GM21423 (cell line): ENCODE measurements at regions not wholly inside any gene's neighbourhood (a gene's known extent, or its start where the extent isn't known, plus 50 kb on each side); places are given as distances from the start of the nearest gene placed in this dataset.
"Not testable (repeated sequence)": the region's sequence is repeated elsewhere in the genome, so short reads cannot be mapped to it uniquely, and the experiment has no call there.

ENCODE experiments used
- ATAC-seq: cut with Tn5 transposase; IDR thresholded peaks from one replicate; pipeline ENCODE4 v1.9.1; 2021; ENCODE audit warnings: mild to moderate bottlenecking, moderate library complexity; ENCODE audit not compliant: unreplicated experiment

- ATAC-seq = no peak
Measured at GRCh38 chr15:91413142-91413541, 313.1 kb downstream of the SV2B start.

- no peak for ATAC-seq
Measured at GRCh38 chr15:91414124-91414523, 314.1 kb downstream of the SV2B start.

- not testable (repeated sequence) for ATAC-seq
Measured at GRCh38 chr15:91415258-91415657, 315.2 kb downstream of the SV2B start.

GRCh38 chr15:91420689-91421088 is 320.6 kb downstream of the SV2B start:
- ATAC-seq = no peak

- ATAC-seq = no peak
Measured at GRCh38 chr15:91422797-91423196, 322.7 kb downstream of the SV2B start.

- no peak for ATAC-seq
Measured at GRCh38 chr15:91424001-91424400, 323.9 kb downstream of the SV2B start.

- no peak for ATAC-seq
Measured at GRCh38 chr15:91426412-91426811, 326.4 kb downstream of the SV2B start.

GRCh38 chr15:91429973-91430372 is 329.9 kb downstream of the SV2B start:
- no peak for ATAC-seq

- ATAC-seq = no peak
Measured at GRCh38 chr15:91431041-91431715, 331.1 kb downstream of the SV2B start.

GRCh38 chr15:91435113-91435512 is 335.1 kb downstream of the SV2B start:
- ATAC-seq = no peak

GRCh38 chr15:91444656-91445055 is 344.6 kb downstream of the SV2B start:
- ATAC-seq = no peak

GRCh38 chr15:91445695-91446228 is 345.7 kb downstream of the SV2B start:
- ATAC-seq = no peak

GRCh38 chr15:91447991-91448644 is 348.1 kb downstream of the SV2B start:
- no peak for ATAC-seq

- not testable (repeated sequence) for ATAC-seq
Measured at GRCh38 chr15:91453376-91453775, 353.3 kb downstream of the SV2B start.

GRCh38 chr15:91456251-91456718 is 356.2 kb downstream of the SV2B start:
- ATAC-seq = no peak

- no peak for ATAC-seq
Measured at GRCh38 chr15:91456921-91457320, 356.9 kb downstream of the SV2B start.

GRCh38 chr15:91461377-91461776 is 361.3 kb downstream of the SV2B start:
- no peak for ATAC-seq

GRCh38 chr15:91465086-91465485 is 365.0 kb downstream of the SV2B start:
- no peak for ATAC-seq

- no peak for ATAC-seq
Measured at GRCh38 chr15:91465696-91466095, 365.6 kb downstream of the SV2B start.

- no peak for ATAC-seq
Measured at GRCh38 chr15:91468871-91469580, 369.0 kb downstream of the SV2B start.
